ENCODE measurements at regions not wholly inside any gene's neighbourhood (a gene's known extent, or its start where the extent isn't known, plus 50 kb on each side); places are given as distances from the start of the nearest gene placed in this dataset.

GRCh38 chr12:83996671-83997070 is 915.9 kb downstream of the SLC6A15 start:
- no peak for TF ChIP-seq CTCF (IDR thresholded peaks at IDR 0.05)
- TF ChIP-seq POLR2A (IDR thresholded peaks at IDR 0.05): no peak

Data from sigmoid colon (tissue), 3 donors.